Astrocyte of the spinal cord (primary cell): ENCODE measurements at regions not wholly inside any gene's neighbourhood (a gene's known extent, or its start where the extent isn't known, plus 50 kb on each side); places are given as distances from the start of the nearest gene placed in this dataset.

Experiments used
- DNase-seq: peaks from one replicate; pipeline ENCODE4 v3.0.0; 2011; ENCODE audit warnings: low read depth, low spot score
- H3K4me3 ChIP-seq: 2 replicates; pipeline ENCODE4 v1.5.1; 2011; ENCODE audit warnings: low read depth, mild to moderate bottlenecking, low read length, moderate library complexity
- in situ Hi-C: cut with HindIII; loops from 2 replicates; pipeline ENCODE4 v1.10.0; 2017; ENCODE audit warnings: low sequenced_read_pairs
- TF ChIP-seq, protein P1 (sequence below): IDR thresholded peaks from 2 replicates; pipeline ENCODE4 v1.5.1; 2012; ENCODE audit warnings: low read depth, mild to moderate bottlenecking, low read length, inconsistent platforms

GRCh38 chr2:23321751-23322150 is 63.2 kb upstream of the KLHL29 start:
- in situ Hi-C loops: no loop called here
- TF ChIP-seq, protein P1, sequence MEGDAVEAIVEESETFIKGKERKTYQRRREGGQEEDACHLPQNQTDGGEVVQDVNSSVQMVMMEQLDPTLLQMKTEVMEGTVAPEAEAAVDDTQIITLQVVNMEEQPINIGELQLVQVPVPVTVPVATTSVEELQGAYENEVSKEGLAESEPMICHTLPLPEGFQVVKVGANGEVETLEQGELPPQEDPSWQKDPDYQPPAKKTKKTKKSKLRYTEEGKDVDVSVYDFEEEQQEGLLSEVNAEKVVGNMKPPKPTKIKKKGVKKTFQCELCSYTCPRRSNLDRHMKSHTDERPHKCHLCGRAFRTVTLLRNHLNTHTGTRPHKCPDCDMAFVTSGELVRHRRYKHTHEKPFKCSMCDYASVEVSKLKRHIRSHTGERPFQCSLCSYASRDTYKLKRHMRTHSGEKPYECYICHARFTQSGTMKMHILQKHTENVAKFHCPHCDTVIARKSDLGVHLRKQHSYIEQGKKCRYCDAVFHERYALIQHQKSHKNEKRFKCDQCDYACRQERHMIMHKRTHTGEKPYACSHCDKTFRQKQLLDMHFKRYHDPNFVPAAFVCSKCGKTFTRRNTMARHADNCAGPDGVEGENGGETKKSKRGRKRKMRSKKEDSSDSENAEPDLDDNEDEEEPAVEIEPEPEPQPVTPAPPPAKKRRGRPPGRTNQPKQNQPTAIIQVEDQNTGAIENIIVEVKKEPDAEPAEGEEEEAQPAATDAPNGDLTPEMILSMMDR: no peak
- no peak overlapping the region for H3K4me3 ChIP-seq
- no peak for DNase-seq

DNA sequence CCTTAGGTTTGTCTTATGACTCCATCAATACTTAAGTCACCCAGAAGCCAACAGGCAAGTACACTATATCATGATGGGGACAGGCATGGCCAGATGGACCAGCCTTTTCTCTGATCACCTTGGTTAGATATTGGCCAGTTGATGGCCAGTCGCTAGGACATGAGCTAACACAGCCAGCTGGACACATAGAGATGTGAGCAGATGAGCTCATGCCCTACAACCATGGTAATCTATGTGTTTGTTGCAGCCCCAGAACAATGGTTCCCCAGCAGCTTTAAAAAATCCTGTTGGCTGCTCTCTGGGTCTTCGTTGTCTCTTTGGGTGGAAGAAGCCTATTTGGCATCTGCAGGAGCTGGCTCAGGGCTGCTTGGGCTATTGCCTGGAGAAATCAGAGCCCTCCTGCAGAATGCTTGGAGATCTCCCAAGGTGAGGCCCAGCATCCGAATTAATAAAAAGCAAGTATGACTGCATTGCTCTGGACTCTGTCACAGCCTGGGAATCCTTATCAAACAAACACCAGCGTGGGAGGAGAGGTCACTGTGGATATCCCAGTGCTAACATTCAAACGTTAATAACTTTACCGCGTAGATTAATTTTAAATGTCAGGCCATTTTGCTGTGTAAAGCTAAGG is 62.3 kb upstream of the KLHL29 start:
- no peak overlapping the region for H3K4me3 ChIP-seq
- in situ Hi-C loops: no loop called here
- no peak for DNase-seq
- TF ChIP-seq, protein P1: no peak

GRCh38 chr2:23323198-23323916 is 61.6 kb upstream of the KLHL29 start:
- in situ Hi-C loops: no loop called here
- DNase-seq: no peak

GRCh38 chr2:23323917-23324680 is 60.9 kb upstream of the KLHL29 start:
- no peak overlapping the region for H3K4me3 ChIP-seq
- in situ Hi-C loops: no loop called here
- TF ChIP-seq, protein P1: no peak
- DNase-seq: no peak

More at GRCh38 chr2:23323198-23323916, 61.6 kb upstream of the KLHL29 start:
- TF ChIP-seq, protein P1: no peak
- no peak overlapping the region for H3K4me3 ChIP-seq

- H3K4me3 ChIP-seq: no peak overlapping the region
- TF ChIP-seq, protein P1: no peak
- in situ Hi-C loops: no loop called here
These were observed 58.6 kb upstream of the KLHL29 start for GRCh38 chr2:23326330-23326729.

GRCh38 chr2:23327416-23327815 is 57.6 kb upstream of the KLHL29 start:
- H3K4me3 ChIP-seq: no peak overlapping the region
- DNase-seq: no peak
- TF ChIP-seq, protein P1: no peak
- in situ Hi-C loops: no loop called here

More at GRCh38 chr2:23326330-23326729, 58.6 kb upstream of the KLHL29 start:
- DNase-seq: no peak
